ENCODE measurements at regions not wholly inside any gene's neighbourhood (a gene's known extent, or its start where the extent isn't known, plus 50 kb on each side); places are given as distances from the start of the nearest gene placed in this dataset.

DNA sequence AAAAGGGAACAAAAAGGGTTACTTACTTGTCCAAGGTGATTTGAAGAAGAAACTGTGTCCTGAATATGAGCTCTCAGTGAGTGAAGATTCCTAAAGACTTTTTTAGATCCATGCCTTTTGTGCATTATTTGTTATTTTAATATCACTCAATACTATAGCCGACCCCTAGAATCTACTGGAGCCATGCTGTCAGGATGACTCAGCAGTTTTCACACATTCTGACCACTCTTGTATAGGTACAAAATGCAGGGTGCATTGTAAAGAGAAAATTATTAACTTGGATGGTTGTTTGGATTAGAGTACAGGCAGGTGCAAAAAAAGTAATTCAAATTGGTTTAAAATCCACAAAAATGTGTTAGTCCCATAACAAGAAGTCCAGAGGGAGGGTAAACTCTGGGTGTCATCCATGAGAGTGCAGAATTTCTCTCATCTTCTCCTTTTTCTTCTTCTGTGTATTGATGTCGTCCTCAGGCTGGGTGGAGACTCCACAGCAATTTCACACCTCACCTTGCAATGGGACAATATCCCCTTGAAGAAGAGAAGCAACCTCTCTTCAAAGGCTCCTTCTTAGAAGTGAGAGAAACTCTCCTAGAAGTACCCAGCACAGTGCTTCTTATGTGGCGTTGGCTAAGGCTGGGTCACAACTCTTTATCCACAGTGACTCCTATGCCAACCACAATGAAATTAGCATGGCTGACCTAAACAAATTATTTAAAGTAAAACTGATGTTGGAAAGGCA lies 75.6 kb downstream of the AKR1C4 start:
- no peak overlapping the region for H3K4me2 ChIP-seq (ENCODE audit: low read length)
- TF ChIP-seq, protein P1, sequence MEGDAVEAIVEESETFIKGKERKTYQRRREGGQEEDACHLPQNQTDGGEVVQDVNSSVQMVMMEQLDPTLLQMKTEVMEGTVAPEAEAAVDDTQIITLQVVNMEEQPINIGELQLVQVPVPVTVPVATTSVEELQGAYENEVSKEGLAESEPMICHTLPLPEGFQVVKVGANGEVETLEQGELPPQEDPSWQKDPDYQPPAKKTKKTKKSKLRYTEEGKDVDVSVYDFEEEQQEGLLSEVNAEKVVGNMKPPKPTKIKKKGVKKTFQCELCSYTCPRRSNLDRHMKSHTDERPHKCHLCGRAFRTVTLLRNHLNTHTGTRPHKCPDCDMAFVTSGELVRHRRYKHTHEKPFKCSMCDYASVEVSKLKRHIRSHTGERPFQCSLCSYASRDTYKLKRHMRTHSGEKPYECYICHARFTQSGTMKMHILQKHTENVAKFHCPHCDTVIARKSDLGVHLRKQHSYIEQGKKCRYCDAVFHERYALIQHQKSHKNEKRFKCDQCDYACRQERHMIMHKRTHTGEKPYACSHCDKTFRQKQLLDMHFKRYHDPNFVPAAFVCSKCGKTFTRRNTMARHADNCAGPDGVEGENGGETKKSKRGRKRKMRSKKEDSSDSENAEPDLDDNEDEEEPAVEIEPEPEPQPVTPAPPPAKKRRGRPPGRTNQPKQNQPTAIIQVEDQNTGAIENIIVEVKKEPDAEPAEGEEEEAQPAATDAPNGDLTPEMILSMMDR (IDR thresholded peaks at IDR 0.05; ENCODE audit: low read length), result no peak
- no peak for TF ChIP-seq EZH2 (IDR thresholded peaks at IDR 0.05; ENCODE audit: borderline replicate concordance, low read length)
- no peaks in the 10 kb centered on the region for H3F3A ChIP-seq (ENCODE audit: insufficient read depth, low read length)

DNA sequence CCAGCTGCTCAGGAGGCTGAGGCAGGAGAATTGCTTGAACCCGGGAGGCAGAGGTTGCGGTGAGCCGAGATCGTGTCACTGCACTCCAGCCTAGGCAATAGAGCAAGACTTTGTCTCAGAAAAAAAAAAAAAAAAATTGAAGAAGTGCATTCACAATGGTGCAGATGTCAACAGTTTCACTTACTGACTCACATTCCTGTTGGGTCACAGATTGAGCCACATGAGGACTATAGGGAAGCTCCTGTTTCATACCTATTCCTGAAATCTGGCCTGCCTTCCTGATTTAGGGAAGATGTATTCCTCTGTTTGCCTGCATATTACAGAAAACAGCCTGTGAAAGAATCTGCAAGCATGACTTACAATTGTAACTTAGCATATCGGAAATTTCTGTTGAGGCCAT lies 78.2 kb downstream of the AKR1C4 start:
- TF ChIP-seq, protein P1 (IDR thresholded peaks at IDR 0.05; ENCODE audit: low read length), result no peak
- TF ChIP-seq EZH2 (IDR thresholded peaks at IDR 0.05; ENCODE audit: borderline replicate concordance, low read length), result no peak
- H3K9ac ChIP-seq (ENCODE audit: low read length), result no peak overlapping the region
- no peaks in the 10 kb centered on the region for H3K4me1 ChIP-seq (ENCODE audit: insufficient read depth, low read length, severe bottlenecking)
- H3K4me3 ChIP-seq (ENCODE audit: low read depth, low read length, poor library complexity, severe bottlenecking), result no peak overlapping the region
- H3F3A ChIP-seq (ENCODE audit: insufficient read depth, low read length), result no peaks in the 10 kb centered on the region
- no peak overlapping the region for H2AFZ ChIP-seq (ENCODE audit: low read length)
- H3K27ac ChIP-seq (ENCODE audit: low read depth, low read length, poor library complexity, severe bottlenecking), result no peak overlapping the region
- no peaks in the 10 kb centered on the region for H4K20me1 ChIP-seq (ENCODE audit: insufficient read depth, low read length)
- H3K4me2 ChIP-seq (ENCODE audit: low read length), result no peak overlapping the region
- no peaks in the 10 kb centered on the region for H3K27me3 ChIP-seq (ENCODE audit: insufficient read depth, low read length)
- no peaks in the 10 kb centered on the region for H3K36me3 ChIP-seq (ENCODE audit: insufficient read depth, low read length)
- no peaks in the 10 kb centered on the region for H3K9me3 ChIP-seq (ENCODE audit: low read length)
- H3K9me2 ChIP-seq (ENCODE audit: low read depth, low read length), result no peaks in the 10 kb centered on the region
- H3K79me2 ChIP-seq (ENCODE audit: insufficient read depth, low read length), result no peaks in the 10 kb centered on the region

More for the DNA sequence above, 75.6 kb downstream of the AKR1C4 start:
- H3K36me3 ChIP-seq (ENCODE audit: insufficient read depth, low read length), result no peaks in the 10 kb centered on the region
- no peaks in the 10 kb centered on the region for H3K27me3 ChIP-seq (ENCODE audit: insufficient read depth, low read length)
- H3K79me2 ChIP-seq (ENCODE audit: insufficient read depth, low read length), result no peaks in the 10 kb centered on the region
- no peak overlapping the region for H3K9ac ChIP-seq (ENCODE audit: low read length)
- no peak overlapping the region for H3K4me3 ChIP-seq (ENCODE audit: low read depth, low read length, poor library complexity, severe bottlenecking)
- no peak overlapping the region for H2AFZ ChIP-seq (ENCODE audit: low read length)
- H3K4me1 ChIP-seq (ENCODE audit: insufficient read depth, low read length, severe bottlenecking), result no peaks in the 10 kb centered on the region
- no peaks in the 10 kb centered on the region for H3K9me3 ChIP-seq (ENCODE audit: low read length)
- no peaks in the 10 kb centered on the region for H3K9me2 ChIP-seq (ENCODE audit: low read depth, low read length)
- no peaks in the 10 kb centered on the region for H4K20me1 ChIP-seq (ENCODE audit: insufficient read depth, low read length)
- H3K27ac ChIP-seq (ENCODE audit: low read depth, low read length, poor library complexity, severe bottlenecking), result no peak overlapping the region

DNA sequence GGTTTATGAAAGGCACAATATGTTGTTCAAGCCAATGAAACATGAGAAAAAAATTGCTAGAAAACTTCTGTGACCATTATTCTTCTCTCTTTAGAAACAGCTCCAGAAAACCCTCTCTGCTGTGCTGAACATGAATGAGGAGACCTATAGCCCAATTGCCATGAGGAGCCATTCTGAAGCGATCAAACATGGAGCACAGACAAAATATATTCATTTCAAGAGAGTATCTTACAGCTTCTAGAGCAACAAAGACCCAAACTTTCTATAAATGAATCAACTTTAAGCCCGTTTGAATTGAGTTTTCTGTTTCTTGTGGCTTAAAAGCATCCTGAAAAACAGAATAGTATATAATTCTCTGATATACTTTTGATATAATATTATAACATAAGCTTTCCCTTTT lies 83.4 kb upstream of the UCN3 start:
- Histone ChIP-seq H3K9me2 (ENCODE audit: low read depth, low read length) (no peaks in the 10 kb centered on the region), H2AFZ (ENCODE audit: low read length) (no peak overlapping the region), H3K36me3 (ENCODE audit: insufficient read depth, low read length) (no peaks in the 10 kb centered on the region), H3K27me3 (ENCODE audit: insufficient read depth, low read length) (no peaks in the 10 kb centered on the region), H3K9ac (ENCODE audit: low read length) (no peak overlapping the region), H3K9me3 (ENCODE audit: low read length) (no peaks in the 10 kb centered on the region), H3K27ac (ENCODE audit: low read depth, low read length, poor library complexity, severe bottlenecking) (no peak overlapping the region), H3F3A (ENCODE audit: insufficient read depth, low read length) (no peaks in the 10 kb centered on the region), H4K20me1 (ENCODE audit: insufficient read depth, low read length) (no peaks in the 10 kb centered on the region), H3K4me2 (ENCODE audit: low read length) (no peak overlapping the region), H3K4me1 (ENCODE audit: insufficient read depth, low read length, severe bottlenecking) (no peaks in the 10 kb centered on the region), H3K4me3 (ENCODE audit: low read depth, low read length, poor library complexity, severe bottlenecking) (no peak overlapping the region), H3K79me2 (ENCODE audit: insufficient read depth, low read length) (no peaks in the 10 kb centered on the region)
- TF ChIP-seq, protein P1 (IDR thresholded peaks at IDR 0.05; ENCODE audit: low read length), result no peak
- no peak for TF ChIP-seq EZH2 (IDR thresholded peaks at IDR 0.05; ENCODE audit: borderline replicate concordance, low read length)

Measured in OCI-LY1 (cell line).